AG10803 (cell line): ENCODE measurements at regions not wholly inside any gene's neighbourhood (a gene's known extent, or its start where the extent isn't known, plus 50 kb on each side); places are given as distances from the start of the nearest gene placed in this dataset.

Experiments used
- DNase-seq: peaks from one replicate; pipeline ENCODE4 v3.0.0; 2010; ENCODE audit warnings: low read depth
- H3K4me3 ChIP-seq: 2 replicates; pipeline ENCODE4 v1.5.1; 2011; ENCODE audit warnings: mild to moderate bottlenecking, low read length, control low read depth
- TF ChIP-seq, protein P1 (sequence below): conservative IDR thresholded peaks from 2 replicates; pipeline ENCODE4 v1.5.1; 2011; ENCODE audit warnings: mild to moderate bottlenecking, low read length, control low read depth, inconsistent platforms

DNA sequence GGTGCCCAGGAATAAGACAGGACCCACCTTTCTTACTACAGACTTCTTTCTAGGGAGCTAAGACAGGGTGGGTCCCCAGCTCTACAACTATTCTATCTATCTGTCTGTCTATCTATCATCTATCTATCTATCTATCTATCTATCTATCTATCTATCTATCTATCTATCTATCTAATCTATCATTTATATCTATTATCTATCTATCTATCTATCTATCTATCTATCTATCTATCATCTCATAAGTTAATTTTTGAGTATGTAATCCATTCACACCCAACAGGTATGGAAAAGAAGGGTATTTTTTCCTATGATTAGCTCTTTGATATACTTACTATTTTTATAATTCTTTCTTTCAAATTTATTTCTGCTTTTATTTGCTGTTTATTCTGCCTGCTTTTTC lies 55.9 kb downstream of the BAMBI start:
- TF ChIP-seq, protein P1, sequence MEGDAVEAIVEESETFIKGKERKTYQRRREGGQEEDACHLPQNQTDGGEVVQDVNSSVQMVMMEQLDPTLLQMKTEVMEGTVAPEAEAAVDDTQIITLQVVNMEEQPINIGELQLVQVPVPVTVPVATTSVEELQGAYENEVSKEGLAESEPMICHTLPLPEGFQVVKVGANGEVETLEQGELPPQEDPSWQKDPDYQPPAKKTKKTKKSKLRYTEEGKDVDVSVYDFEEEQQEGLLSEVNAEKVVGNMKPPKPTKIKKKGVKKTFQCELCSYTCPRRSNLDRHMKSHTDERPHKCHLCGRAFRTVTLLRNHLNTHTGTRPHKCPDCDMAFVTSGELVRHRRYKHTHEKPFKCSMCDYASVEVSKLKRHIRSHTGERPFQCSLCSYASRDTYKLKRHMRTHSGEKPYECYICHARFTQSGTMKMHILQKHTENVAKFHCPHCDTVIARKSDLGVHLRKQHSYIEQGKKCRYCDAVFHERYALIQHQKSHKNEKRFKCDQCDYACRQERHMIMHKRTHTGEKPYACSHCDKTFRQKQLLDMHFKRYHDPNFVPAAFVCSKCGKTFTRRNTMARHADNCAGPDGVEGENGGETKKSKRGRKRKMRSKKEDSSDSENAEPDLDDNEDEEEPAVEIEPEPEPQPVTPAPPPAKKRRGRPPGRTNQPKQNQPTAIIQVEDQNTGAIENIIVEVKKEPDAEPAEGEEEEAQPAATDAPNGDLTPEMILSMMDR: no peak
- no peak for DNase-seq
- H3K4me3 ChIP-seq: no peak overlapping the region

DNA sequence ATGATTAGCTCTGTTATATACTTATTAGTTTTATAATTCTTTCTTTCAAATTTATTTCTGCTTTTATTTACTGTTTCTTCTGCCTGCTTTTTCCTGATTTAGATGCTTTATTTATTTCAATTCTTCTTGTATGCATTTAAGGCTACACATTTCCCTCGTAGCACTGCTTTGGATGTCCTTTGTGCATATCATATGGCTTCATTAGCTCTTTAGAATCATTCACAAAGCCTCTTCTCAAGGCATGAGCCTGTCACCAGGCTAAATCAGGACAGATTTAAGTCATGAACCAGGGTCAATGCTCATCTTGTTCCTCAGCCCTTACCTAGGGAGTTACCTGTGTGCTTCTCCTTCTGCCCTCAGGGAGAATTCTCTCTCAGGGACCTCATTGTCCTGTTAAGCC lies 56.3 kb downstream of the BAMBI start:
- no peak for DNase-seq
- H3K4me3 ChIP-seq: no peak overlapping the region
- TF ChIP-seq, protein P1: no peak

DNA sequence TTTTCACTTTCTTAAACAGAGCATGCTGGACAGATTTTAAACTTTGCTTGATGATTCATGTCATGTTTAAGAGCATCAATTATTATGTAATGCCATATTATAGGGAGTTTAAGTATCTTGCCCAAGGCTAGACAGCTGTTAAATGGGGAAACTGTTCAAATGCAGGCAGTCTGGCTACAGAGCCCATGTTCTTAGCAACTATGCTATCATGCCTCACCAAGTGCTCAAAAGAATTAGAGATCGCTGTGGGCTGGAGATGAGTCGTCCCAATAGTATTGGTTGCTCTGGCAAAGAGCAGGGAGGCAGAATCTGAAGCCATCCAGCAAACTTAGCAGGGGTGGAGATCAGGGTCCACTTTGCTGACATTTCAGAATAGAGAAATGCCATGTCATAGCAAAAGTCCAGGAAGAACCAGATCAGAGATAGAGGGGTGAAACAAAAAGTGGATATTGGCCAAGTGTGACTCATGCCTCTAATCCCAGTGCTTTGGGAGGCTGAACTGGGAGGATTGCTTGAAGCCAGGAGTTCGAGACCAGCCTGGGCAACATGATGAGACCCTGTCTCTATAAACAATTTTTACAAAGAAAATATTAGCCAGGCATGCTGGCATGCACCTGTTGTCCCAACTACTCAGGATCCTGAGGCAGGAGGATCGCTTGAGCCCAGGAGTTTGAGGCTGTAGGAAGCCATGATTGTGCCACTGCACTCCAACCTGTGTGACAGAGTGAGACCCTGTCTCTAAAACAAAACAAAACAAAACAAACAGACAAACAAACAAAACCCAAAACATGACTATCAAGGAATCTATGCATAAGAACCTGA lies 57.8 kb downstream of the BAMBI start:
- DNase-seq: peak; percentile 84
- H3K4me3 ChIP-seq: no peak overlapping the region
- TF ChIP-seq, protein P1: no peak

DNA sequence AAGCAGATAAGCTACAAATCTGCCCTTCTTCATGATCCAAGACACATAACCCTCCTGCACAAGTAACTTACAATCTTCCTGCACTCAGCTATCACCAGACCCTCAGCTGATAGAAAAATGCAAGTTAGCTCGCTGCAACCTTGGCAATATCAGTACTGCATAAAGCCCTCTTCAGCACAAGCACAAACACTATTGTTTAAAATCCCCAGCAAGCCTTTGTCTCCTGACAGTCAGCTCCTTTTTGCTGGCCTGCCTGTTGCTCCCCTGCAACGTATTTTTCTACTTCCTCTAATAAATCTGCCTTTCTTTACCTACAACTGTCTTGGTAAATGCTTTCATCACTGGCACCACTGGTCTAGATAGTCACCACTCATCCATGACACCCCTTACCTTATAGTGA lies 59.8 kb downstream of the BAMBI start:
- TF ChIP-seq, protein P1: no peak
- H3K4me3 ChIP-seq: no peak overlapping the region
- no peak for DNase-seq

DNA sequence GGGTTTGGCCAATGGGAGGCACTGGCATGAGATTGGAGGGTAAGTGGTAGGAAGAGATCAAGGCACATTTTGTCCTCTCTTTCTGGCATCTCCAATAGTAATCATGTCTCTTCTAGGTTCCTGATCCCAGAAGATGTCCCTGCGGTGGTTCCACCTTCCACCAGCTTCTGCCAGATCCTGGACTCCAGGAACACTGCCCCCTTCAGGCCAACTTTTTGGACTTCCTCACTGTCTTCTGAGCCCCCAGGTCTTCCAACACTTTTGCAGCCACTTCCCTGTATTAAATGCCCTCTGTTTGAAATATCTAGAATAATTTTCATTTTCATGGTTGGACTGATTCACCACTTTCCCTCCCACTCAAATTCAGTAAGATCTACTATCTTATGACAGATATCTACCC lies 60.9 kb downstream of the BAMBI start:
- TF ChIP-seq, protein P1: no peak
- H3K4me3 ChIP-seq: no peak overlapping the region
- no peak for DNase-seq

DNA sequence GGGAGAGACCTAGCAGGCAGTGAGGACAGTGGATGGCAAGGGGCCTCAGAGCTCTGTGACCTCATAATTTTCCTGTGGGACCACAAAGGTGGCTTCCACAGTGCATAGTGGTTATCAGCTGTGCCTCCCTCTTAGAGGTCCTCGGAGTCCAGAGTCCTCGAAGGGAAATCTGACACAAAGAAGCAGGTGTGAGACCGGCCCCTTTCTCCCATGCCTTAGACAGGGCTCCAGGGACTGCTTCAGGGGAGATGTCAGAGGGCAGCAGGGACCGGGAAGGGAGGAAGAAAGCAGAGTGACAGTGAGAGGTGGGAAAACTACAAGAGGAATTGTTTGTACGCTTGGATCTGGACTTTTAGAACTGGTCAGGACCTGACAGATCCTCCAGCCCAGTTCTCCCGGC lies 66.3 kb downstream of the BAMBI start:
- no peak for DNase-seq
- TF ChIP-seq, protein P1: no peak
- H3K4me3 ChIP-seq: no peak overlapping the region

DNA sequence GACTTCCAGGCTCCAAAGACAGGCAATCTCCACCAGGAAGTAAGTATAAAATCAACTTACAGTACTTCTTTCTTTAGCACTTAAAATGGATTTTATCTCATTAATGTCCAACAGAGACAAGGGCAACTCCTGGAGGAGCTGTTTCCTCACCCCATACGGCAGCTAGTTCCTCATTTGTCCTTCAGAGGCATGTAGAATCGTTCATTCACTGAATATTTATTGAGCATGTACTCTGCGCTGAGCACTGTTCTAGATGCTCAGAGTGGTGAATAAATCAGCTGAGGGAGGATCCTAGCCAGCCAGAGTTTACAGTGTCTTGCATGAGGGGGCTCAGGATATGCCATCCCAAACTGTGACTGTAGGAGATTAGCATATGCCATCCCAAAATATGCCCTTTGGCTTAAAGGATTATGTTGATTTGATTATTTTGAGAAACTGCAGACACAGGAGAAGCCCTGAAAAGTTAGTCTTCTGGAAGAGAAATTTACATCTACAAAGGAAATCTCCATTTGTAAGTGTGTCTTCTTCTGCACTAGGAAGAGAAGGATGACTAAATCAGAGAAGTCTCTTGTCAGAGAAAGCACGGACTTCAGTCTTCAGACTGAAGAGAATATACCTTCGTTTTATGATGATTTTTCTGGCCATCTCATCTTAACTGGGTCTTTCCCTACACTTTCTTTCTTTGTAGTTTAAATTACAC lies 66.9 kb downstream of the BAMBI start:
- TF ChIP-seq, protein P1: no peak
- H3K4me3 ChIP-seq: no peak overlapping the region
- DNase-seq: no peak
